ENCODE measurements at regions not wholly inside any gene's neighbourhood (a gene's known extent, or its start where the extent isn't known, plus 50 kb on each side); places are given as distances from the start of the nearest gene placed in this dataset.

- peaks cover 14% of the 10 kb centered on the region for H3K27me3 Mint-ChIP-seq
- no peaks in the 10 kb centered on the region for H3K4me1 Mint-ChIP-seq (ENCODE audit: low read depth)
- no peaks in the 10 kb centered on the region for H3K36me3 Mint-ChIP-seq (ENCODE audit: low read depth)
- H3K4me3 Mint-ChIP-seq = no peak overlapping the region
- no peaks in the 10 kb centered on the region for H3K9me3 Mint-ChIP-seq
- DNase-seq = no peak
- no peak overlapping the region for H3K27ac Mint-ChIP-seq
These were observed 416.8 kb downstream of the RNF144A start for GRCh38 chr2:7333960-7334493.

DNA sequence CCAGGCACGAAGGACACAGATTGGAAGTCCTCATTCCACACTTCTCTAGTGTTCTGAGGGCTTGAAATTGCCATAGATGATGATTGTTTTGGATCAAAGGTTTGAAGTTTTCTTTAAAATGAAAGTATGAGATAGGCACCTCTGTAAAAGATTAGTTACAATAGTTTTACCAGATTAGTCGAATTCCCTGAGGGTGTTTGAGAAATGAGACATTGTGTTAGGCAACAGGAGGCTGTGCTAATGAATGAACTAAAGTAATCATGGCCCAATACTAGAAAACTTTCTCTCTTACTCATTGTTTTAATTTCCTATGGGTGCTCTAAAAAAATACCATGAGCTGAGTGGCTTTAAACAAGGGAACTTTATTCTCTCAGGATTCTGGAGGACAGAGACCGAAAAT lies 421.7 kb downstream of the RNF144A start:
- Mint-ChIP-seq H3K27me3 (peaks cover 12% of the 10 kb centered on the region), H3K27ac (no peak overlapping the region), H3K36me3 (ENCODE audit: low read depth) (no peaks in the 10 kb centered on the region), H3K4me1 (ENCODE audit: low read depth) (no peaks in the 10 kb centered on the region), H3K4me3 (no peak overlapping the region), H3K9me3 (no peaks in the 10 kb centered on the region)
- DNase-seq = no peak

DNA sequence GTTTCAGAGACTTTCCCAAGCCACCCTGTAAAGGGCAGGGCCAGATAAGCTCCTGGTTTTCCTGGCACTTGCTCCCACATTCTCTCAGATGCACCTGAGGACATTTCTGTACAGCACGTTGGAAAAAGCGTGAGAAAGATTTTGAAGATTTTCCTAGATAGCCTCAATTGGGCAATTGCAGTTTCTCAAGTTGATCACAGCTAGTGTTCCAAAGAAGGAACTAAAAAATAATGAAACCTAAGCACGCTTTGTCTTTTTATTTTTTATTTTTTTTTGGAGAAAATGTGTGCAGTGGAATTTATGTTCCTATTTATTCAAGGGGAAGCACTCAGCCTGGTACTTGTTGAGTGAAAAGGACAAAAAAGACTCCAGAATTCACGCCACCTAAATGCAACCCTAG lies 429.1 kb downstream of the RNF144A start:
- Mint-ChIP-seq H3K4me1 (ENCODE audit: low read depth) (no peaks in the 10 kb centered on the region), H3K9me3 (no peaks in the 10 kb centered on the region), H3K27ac (no peak overlapping the region), H3K27me3 (no peaks in the 10 kb centered on the region), H3K4me3 (no peak overlapping the region), H3K36me3 (ENCODE audit: low read depth) (no peaks in the 10 kb centered on the region)
- no peak for DNase-seq

DNA sequence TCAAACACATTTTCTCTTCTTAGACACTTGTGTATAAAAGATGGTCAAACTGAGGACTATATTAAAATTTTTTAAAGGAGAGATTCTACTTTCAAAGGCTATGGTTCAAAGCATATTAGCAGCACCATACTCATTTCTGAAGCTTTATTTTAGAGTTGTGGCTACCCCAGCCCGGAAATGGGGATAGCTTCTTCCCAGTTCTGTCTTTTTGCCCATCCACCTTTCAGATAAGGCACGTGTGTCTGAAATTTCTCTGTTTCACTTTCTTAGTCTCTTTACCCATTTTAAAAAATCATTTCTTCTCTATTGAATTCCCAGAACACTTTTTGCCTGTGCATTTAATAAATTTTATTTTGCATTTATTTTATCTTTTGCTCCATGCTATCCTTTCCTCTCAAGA lies 431.5 kb downstream of the RNF144A start:
- Mint-ChIP-seq H3K27ac (no peak overlapping the region), H3K4me3 (no peak overlapping the region), H3K27me3 (no peaks in the 10 kb centered on the region), H3K4me1 (ENCODE audit: low read depth) (no peaks in the 10 kb centered on the region), H3K36me3 (ENCODE audit: low read depth) (no peaks in the 10 kb centered on the region), H3K9me3 (no peaks in the 10 kb centered on the region)
- DNase-seq = no peak

GRCh38 chr2:7352191-7352590 lies 435.0 kb downstream of the RNF144A start:
- Mint-ChIP-seq H3K4me1 (ENCODE audit: low read depth) (no peaks in the 10 kb centered on the region), H3K4me3 (no peak overlapping the region), H3K9me3 (no peaks in the 10 kb centered on the region), H3K36me3 (ENCODE audit: low read depth) (no peaks in the 10 kb centered on the region), H3K27ac (no peak overlapping the region), H3K27me3 (no peaks in the 10 kb centered on the region)
- no peak for DNase-seq

DNA sequence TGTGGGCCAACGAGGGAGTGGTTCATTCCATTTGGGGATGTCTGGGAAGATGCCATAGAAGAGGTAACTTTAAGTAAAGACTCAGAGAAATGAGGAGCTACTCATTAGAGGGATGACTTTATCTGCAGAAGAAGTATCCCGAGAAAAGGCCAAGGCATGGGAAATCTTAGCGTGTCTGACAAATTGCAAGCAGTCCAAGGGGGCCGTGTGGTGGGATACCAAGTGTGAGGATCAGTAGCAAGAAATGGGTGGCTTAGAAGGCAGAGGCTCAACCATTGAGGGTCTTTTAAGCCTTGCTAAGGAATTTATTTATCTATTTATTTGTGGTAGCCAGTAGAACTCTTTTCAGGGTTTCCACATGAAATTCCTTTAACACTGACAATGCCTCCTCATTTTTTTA lies 436.4 kb downstream of the RNF144A start:
- Mint-ChIP-seq H3K9me3 (no peaks in the 10 kb centered on the region), H3K4me3 (no peak overlapping the region), H3K27ac (no peak overlapping the region), H3K36me3 (ENCODE audit: low read depth) (no peaks in the 10 kb centered on the region), H3K27me3 (no peaks in the 10 kb centered on the region), H3K4me1 (ENCODE audit: low read depth) (no peaks in the 10 kb centered on the region)
- no peak for DNase-seq

DNA sequence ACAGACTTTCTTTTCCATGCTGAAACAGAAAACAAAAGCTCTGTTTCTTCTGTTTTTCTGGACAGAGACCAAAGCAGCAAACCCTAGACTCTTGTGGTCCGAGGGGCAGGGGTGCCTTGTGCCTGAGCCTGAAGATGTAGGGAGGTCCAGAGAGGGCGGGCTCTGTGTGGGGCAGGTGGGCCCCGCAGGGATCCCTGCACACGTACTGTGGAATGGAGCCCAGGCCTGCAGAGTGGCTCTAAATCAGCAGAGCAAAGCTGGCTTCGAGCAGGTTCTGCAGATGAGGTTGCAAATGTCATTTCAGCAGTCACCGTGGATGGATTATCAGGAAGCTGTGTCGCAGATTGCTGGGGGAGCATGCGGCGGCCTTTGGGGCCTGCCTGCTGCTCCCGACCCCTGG lies 438.6 kb downstream of the RNF144A start:
- Mint-ChIP-seq H3K27me3 (peaks cover 3% of the 10 kb centered on the region), H3K4me3 (no peak overlapping the region), H3K9me3 (no peaks in the 10 kb centered on the region), H3K4me1 (ENCODE audit: low read depth) (no peaks in the 10 kb centered on the region), H3K27ac (no peak overlapping the region), H3K36me3 (ENCODE audit: low read depth) (no peaks in the 10 kb centered on the region)
- DNase-seq = no peak

- Mint-ChIP-seq H3K4me3 (no peak overlapping the region), H3K27me3 (peaks cover 3% of the 10 kb centered on the region), H3K4me1 (ENCODE audit: low read depth) (no peaks in the 10 kb centered on the region), H3K36me3 (ENCODE audit: low read depth) (no peaks in the 10 kb centered on the region), H3K27ac (no peak overlapping the region), H3K9me3 (no peaks in the 10 kb centered on the region)
- DNase-seq = no peak
These were observed 439.8 kb downstream of the RNF144A start for GRCh38 chr2:7356909-7357584.

DNA sequence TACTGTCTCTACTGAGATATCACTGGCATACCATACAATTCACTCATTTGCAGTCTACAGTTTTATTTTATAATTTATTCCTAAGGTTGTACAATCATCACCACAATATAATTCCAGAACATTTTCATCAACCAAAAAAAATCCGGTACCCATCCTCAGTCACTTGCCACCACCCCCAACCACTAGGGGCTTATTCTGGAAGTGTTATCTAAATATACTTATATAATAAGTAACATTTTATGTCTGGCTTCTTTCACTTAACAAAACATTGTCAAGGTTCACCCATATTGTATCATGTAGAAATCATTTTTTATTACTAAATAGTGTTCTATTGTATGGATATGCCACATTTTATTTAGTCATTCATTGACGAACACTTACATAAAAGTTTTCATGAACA lies 440.8 kb downstream of the RNF144A start:
- Mint-ChIP-seq H3K27ac (no peak overlapping the region), H3K9me3 (no peaks in the 10 kb centered on the region), H3K4me1 (ENCODE audit: low read depth) (no peaks in the 10 kb centered on the region), H3K36me3 (ENCODE audit: low read depth) (no peaks in the 10 kb centered on the region), H3K27me3 (peaks cover 3% of the 10 kb centered on the region), H3K4me3 (no peak overlapping the region)
- no peak for DNase-seq

DNA sequence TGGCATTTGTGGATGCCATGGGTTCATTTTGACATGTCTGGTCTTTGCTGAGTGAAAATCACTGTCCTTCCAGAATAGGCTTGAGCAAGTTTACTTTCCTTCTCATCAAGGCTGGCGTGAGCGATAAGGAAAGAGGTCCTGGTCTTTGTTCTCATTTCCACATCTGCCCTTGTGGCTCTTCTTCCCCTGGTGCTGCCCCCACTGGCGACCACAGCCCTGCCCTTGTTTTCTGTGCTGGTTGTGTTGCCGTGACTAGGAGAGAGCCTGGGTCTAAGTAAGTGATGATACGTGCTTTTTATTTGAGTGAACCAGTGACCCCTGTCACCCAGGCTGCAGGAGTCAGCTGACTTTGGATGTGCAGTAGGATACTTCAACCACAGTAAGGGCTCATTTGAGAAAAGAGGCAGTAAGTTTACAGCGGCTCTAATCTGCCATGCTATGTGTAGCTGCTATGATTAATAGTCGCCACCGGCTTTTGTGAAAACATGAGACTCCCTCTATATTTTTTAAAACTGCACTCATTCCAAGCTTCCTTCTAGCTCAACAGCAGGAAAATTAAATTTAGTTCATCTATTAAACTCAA lies 441.7 kb downstream of the RNF144A start:
- no peak overlapping the region for H3K4me3 Mint-ChIP-seq
- no peak for DNase-seq

DNA sequence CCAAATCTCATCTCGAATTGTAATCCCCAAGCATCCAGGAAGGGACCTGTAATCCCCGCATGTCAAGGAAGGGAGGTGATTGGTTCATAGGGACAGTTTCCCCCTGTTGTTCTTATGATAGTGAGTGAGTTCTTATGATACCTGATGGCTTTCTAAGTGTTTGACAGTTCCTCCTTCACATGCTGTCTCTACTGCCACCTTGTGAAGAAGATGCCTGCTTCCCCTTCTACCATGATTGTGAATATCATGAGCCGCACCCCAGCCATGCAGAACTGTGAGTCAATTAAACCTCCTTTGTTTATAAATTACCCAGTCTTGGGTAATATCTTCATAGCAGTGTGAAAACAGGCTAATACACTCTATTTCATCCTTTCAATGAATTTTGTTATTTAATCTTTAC lies 446.7 kb downstream of the RNF144A start:
- peaks cover 3% of the 10 kb centered on the region for H3K27me3 Mint-ChIP-seq
- H3K4me3 Mint-ChIP-seq = no peak overlapping the region
- peaks cover 2% of the 10 kb centered on the region for H3K9me3 Mint-ChIP-seq
- H3K4me1 Mint-ChIP-seq (ENCODE audit: low read depth) = no peaks in the 10 kb centered on the region
- H3K36me3 Mint-ChIP-seq (ENCODE audit: low read depth) = no peaks in the 10 kb centered on the region
- no peak for DNase-seq
- no peak overlapping the region for H3K27ac Mint-ChIP-seq

More for the DNA sequence above, 441.7 kb downstream of the RNF144A start:
- Mint-ChIP-seq H3K4me1 (ENCODE audit: low read depth) (no peaks in the 10 kb centered on the region), H3K27ac (no peak overlapping the region), H3K36me3 (ENCODE audit: low read depth) (no peaks in the 10 kb centered on the region), H3K9me3 (no peaks in the 10 kb centered on the region), H3K27me3 (peaks cover 3% of the 10 kb centered on the region)

DNA sequence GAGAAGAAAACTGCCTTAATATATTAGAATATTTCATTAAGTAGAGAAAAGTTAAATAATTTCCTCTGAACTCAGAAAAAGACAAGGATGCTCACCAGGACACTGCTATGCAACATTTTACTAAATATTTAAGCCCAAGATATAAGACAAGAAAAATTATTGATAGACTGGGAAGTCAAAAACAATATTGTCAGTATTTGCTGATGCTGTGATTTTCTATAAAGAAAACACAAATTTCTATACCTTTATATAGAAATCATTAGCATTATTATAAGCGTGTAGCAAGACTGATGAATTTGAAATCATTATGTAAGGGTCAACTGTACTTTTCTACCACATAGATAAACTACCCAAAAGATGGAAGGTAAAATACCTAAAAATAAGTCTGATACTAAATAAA lies 451.0 kb downstream of the RNF144A start:
- peaks cover 4% of the 10 kb centered on the region for H3K27me3 Mint-ChIP-seq
- H3K36me3 Mint-ChIP-seq (ENCODE audit: low read depth) = no peaks in the 10 kb centered on the region
- DNase-seq = no peak
- H3K4me3 Mint-ChIP-seq = no peak overlapping the region
- H3K9me3 Mint-ChIP-seq = peaks cover 7% of the 10 kb centered on the region
- no peaks in the 10 kb centered on the region for H3K4me1 Mint-ChIP-seq (ENCODE audit: low read depth)
- no peak overlapping the region for H3K27ac Mint-ChIP-seq

GRCh38 chr2:7373156-7373555 lies 455.9 kb downstream of the RNF144A start:
- Mint-ChIP-seq H3K9me3 (peaks cover 7% of the 10 kb centered on the region), H3K4me1 (ENCODE audit: low read depth) (no peaks in the 10 kb centered on the region), H3K36me3 (ENCODE audit: low read depth) (no peaks in the 10 kb centered on the region), H3K27me3 (peaks cover 4% of the 10 kb centered on the region), H3K4me3 (no peak overlapping the region), H3K27ac (no peak overlapping the region)
- no peak for DNase-seq

DNA sequence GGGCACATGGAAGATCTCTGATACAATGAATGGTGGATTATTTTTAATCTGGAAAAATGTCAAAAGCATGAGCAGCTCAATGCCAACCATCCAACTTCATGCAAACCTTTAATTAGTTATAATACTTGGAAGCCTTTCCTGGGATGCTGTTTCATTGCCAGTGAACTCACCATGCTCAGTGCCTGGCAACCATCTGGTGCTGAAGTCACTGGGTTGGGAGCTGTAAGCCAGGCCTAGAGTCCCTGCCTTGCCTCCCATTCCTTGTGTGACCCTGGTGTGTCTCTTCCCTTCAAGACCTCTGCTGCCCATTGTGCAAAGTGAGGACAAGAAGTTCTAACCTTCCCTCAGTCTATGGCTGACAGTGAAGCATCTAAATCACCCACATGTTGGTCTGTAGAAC lies 458.7 kb downstream of the RNF144A start:
- no peaks in the 10 kb centered on the region for H3K4me1 Mint-ChIP-seq (ENCODE audit: low read depth)
- no peaks in the 10 kb centered on the region for H3K36me3 Mint-ChIP-seq (ENCODE audit: low read depth)
- no peak for DNase-seq
- no peaks in the 10 kb centered on the region for H3K27me3 Mint-ChIP-seq
- no peak overlapping the region for H3K4me3 Mint-ChIP-seq
- no peaks in the 10 kb centered on the region for H3K9me3 Mint-ChIP-seq
- no peak overlapping the region for H3K27ac Mint-ChIP-seq

DNA sequence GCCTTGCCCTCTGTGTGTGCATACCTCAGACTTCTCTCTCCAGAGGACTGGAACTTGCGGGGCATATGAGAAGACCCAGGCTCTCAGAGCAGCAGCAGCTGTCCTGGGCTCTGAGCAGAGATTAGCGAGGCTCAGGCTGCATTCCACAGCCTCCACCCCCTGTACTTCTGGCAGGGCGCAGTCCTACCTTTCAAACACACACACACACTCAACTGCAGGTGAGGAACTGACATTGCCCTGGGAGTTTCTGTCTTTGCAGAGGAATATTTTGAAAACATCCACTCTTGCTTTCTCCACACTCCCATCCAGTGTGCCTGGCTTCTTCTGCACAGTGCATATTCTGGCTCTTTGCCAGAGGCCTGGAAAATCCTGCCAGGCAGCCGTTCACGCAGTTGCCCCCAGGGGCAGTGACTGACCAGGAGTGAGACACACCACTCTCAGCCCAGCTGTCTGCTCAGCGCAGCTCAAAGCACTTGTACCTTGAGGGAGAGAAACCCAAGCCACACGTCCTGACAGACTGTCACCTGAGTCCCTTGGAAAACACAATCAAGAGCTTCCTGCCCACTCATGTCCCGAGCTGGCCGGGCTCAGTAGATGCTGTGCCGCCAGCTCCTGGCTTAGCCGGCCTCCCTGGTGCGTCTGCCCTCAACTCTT lies 460.8 kb downstream of the RNF144A start:
- H3K36me3 Mint-ChIP-seq (ENCODE audit: low read depth) = no peaks in the 10 kb centered on the region
- no peak overlapping the region for H3K4me3 Mint-ChIP-seq
- no peak for DNase-seq
- H3K4me1 Mint-ChIP-seq (ENCODE audit: low read depth) = no peaks in the 10 kb centered on the region
- no peak overlapping the region for H3K27ac Mint-ChIP-seq
- H3K9me3 Mint-ChIP-seq = no peaks in the 10 kb centered on the region
- peaks cover 3% of the 10 kb centered on the region for H3K27me3 Mint-ChIP-seq

Data from activated T-cell treated with anti-CD3 and anti-CD28 coated beads, Interleukin-2, amount 50 U/mL, for 24 hours (primary cell).